ENCODE measurements at regions not wholly inside any gene's neighbourhood (a gene's known extent, or its start where the extent isn't known, plus 50 kb on each side); places are given as distances from the start of the nearest gene placed in this dataset.

- TF ChIP-seq, protein P1, sequence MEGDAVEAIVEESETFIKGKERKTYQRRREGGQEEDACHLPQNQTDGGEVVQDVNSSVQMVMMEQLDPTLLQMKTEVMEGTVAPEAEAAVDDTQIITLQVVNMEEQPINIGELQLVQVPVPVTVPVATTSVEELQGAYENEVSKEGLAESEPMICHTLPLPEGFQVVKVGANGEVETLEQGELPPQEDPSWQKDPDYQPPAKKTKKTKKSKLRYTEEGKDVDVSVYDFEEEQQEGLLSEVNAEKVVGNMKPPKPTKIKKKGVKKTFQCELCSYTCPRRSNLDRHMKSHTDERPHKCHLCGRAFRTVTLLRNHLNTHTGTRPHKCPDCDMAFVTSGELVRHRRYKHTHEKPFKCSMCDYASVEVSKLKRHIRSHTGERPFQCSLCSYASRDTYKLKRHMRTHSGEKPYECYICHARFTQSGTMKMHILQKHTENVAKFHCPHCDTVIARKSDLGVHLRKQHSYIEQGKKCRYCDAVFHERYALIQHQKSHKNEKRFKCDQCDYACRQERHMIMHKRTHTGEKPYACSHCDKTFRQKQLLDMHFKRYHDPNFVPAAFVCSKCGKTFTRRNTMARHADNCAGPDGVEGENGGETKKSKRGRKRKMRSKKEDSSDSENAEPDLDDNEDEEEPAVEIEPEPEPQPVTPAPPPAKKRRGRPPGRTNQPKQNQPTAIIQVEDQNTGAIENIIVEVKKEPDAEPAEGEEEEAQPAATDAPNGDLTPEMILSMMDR (IDR thresholded peaks at IDR 0.05) = no peak
- TF ChIP-seq POLR2A (IDR thresholded peaks at IDR 0.05) (no peak), POLR2AphosphoS5 (IDR thresholded peaks at IDR 0.05) (no peak)
Measured at GRCh38 chr6:168890306-168890980, 363.2 kb downstream of the THBS2 start.
